Body of pancreas (tissue), 4 donors: ENCODE measurements at regions not wholly inside any gene's neighbourhood (a gene's known extent, or its start where the extent isn't known, plus 50 kb on each side); places are given as distances from the start of the nearest gene placed in this dataset.

ENCODE experiments used
- CTCF ChIP-seq, 7 experiments: fragments of 450-650 bp in 4 of 7; fragments of 200-600 bp in 3 of 7; sonication (generic) in 3 of 7; IDR thresholded peaks; one replicate each; pipeline ENCODE4 v1.5.1; 2016 to 2019; ENCODE audit warnings: antibody characterized with exemption in 7 of 7
- POLR2A ChIP-seq, 3 donors: fragments of 450-650 bp; IDR thresholded peaks; one replicate each; pipeline ENCODE4 v1.6.1; 2016; ENCODE audit warnings: antibody characterized with exemption in 3 of 3, mild to moderate bottlenecking in 2 of 3

- no peak for TF ChIP-seq CTCF (IDR thresholded peaks at IDR 0.05)
- no peak for TF ChIP-seq POLR2A (IDR thresholded peaks at IDR 0.05)
Measured at GRCh38 chr3:56880720-56881575, 79.2 kb upstream of the ARHGEF3 start.
